IMR-90 (cell line): ENCODE measurements at regions not wholly inside any gene's neighbourhood (a gene's known extent, or its start where the extent isn't known, plus 50 kb on each side); places are given as distances from the start of the nearest gene placed in this dataset.

Experiments used
- ATAC-seq: fragments of 200-7000 bp; cut with Tn5 transposase; 2 replicates; pipeline ENCODE4 v1.9.1; 2020; ENCODE audit warnings: low read depth, mild to moderate bottlenecking, moderate library complexity
- BruUV-seq: library from RNA; stranded (reverse); fragments of 400-500 nt; replicated peaks from 2 replicates; lab custom pipeline; 2021; lab: Mats Ljungman, UMichigan
- CTCF ChIA-PET: fragments of 300-600 bp; formaldehyde crosslinking; extraction: SDS; loops from one replicate; lab custom pipeline; 2021; ENCODE audit warnings: antibody characterized with exemption; lab: Yijun Ruan, JAX
- POLR2A ChIA-PET: fragments of 300-600 bp; sonication (Branson Sonifier 250); formaldehyde crosslinking; loops from one replicate; lab custom pipeline; 2022; ENCODE audit warnings: antibody characterized with exemption; ENCODE audit not compliant: unreplicated experiment; lab: Charles Lee
- DNase-seq: peaks from one replicate; pipeline ENCODE4 v3.0.0; 2013
- H2AFZ ChIP-seq: replicated peaks from 2 replicates; pipeline ENCODE3; 2013; ENCODE audit warnings: low read length, mild to moderate bottlenecking; ENCODE audit not compliant: poor library complexity
- H2AK5ac ChIP-seq: 2 replicates; pipeline ENCODE4 v1.6.1; 2013; ENCODE audit warnings: low read depth, low read length, inconsistent platforms
- H2AK9ac ChIP-seq: replicated peaks from 2 replicates; pipeline ENCODE3; 2013; ENCODE audit warnings: mild to moderate bottlenecking, low read depth, low read length, moderate library complexity; ENCODE audit not compliant: poor library complexity
- H2BK120ac ChIP-seq: 2 replicates; pipeline ENCODE4 v1.6.1; 2013; ENCODE audit warnings: low read depth, low read length, inconsistent platforms
- H2BK15ac ChIP-seq: 3 replicates; pipeline ENCODE4 v1.6.1; 2013; ENCODE audit warnings: low read depth, low read length, inconsistent platforms
- H2BK20ac ChIP-seq: 2 replicates; pipeline ENCODE4 v1.6.1; 2013; ENCODE audit warnings: low read depth, mild to moderate bottlenecking, inconsistent platforms, low read length, moderate library complexity
- H2BK5ac ChIP-seq: 2 replicates; pipeline ENCODE4 v1.6.1; 2013; ENCODE audit warnings: mild to moderate bottlenecking, low read depth, low read length, inconsistent platforms; ENCODE audit not compliant: poor library complexity, severe bottlenecking
- H3K14ac ChIP-seq: replicated peaks from 2 replicates; pipeline ENCODE4 v1.6.1; 2013; ENCODE audit warnings: low read depth, low read length, inconsistent platforms
- H3K18ac ChIP-seq: 2 replicates; pipeline ENCODE4 v1.6.1; 2013; ENCODE audit warnings: low read depth, low read length, control low read depth
- H3K23ac ChIP-seq: 2 replicates; pipeline ENCODE4 v1.6.1; 2013; ENCODE audit warnings: low read depth, low read length, inconsistent platforms
- H3K27ac ChIP-seq: 2 replicates; pipeline ENCODE4 v1.5.1; 2013; ENCODE audit warnings: mild to moderate bottlenecking, control low read depth, low read length; ENCODE audit not compliant: insufficient read depth
- H3K27me3 ChIP-seq: 2 replicates; pipeline ENCODE4 v1.6.1; 2013; ENCODE audit warnings: low read length; ENCODE audit not compliant: control insufficient read depth, insufficient read depth
- H3K36me3 ChIP-seq: 2 replicates; pipeline ENCODE4 v1.6.1; 2013; ENCODE audit warnings: low read length, mixed read lengths; ENCODE audit not compliant: control insufficient read depth, insufficient read depth
- H3K4ac ChIP-seq: 2 replicates; pipeline ENCODE4 v1.6.1; 2013; ENCODE audit warnings: low read depth, low read length, inconsistent platforms
- H3K4me1 ChIP-seq: 2 replicates; pipeline ENCODE4 v1.6.1; 2013; ENCODE audit warnings: low read length, mixed read lengths; ENCODE audit not compliant: control insufficient read depth, insufficient read depth
- H3K4me2 ChIP-seq: 2 replicates; pipeline ENCODE4 v1.6.1; 2013; ENCODE audit warnings: low read depth, mild to moderate bottlenecking, control low read depth, low read length, moderate library complexity
- H3K4me3 ChIP-seq: 2 replicates; pipeline ENCODE4 v1.5.1; 2013; ENCODE audit warnings: low read depth, mild to moderate bottlenecking, control low read depth, low read length, moderate library complexity; ENCODE audit not compliant: insufficient read depth
- H3K56ac ChIP-seq: 2 replicates; pipeline ENCODE4 v1.6.1; 2013; ENCODE audit warnings: low read length, inconsistent platforms; ENCODE audit not compliant: insufficient read depth; ENCODE audit errors: extremely low read depth
- H3K79me1 ChIP-seq, 2 experiments: 2 replicates each; pipeline ENCODE4 v1.6.1; 2013; ENCODE audit warnings: low read length in 2 of 2, inconsistent platforms in 1 of 2, low read depth in 1 of 2
- H3K9ac ChIP-seq: 2 replicates; pipeline ENCODE4 v1.6.1; 2013; ENCODE audit warnings: low read depth, low read length, control low read depth
- H3K9me1 ChIP-seq: 2 replicates; pipeline ENCODE4 v1.6.1; 2013; ENCODE audit warnings: low read length, inconsistent platforms; ENCODE audit not compliant: insufficient read depth
- H3K9me3 ChIP-seq: 2 replicates; pipeline ENCODE4 v1.6.1; 2013; ENCODE audit warnings: low read length; ENCODE audit not compliant: control insufficient read depth, insufficient read depth
- H4K20me1 ChIP-seq: 2 replicates; pipeline ENCODE4 v1.6.1; 2013; ENCODE audit warnings: low read length, inconsistent platforms; ENCODE audit not compliant: insufficient read depth
- H4K5ac ChIP-seq: 2 replicates; pipeline ENCODE4 v1.6.1; 2013; ENCODE audit warnings: mild to moderate bottlenecking, low read depth, low read length, control low read depth
- H4K8ac ChIP-seq, 2 experiments: 2 replicates each; pipeline ENCODE4 v1.6.1; 2013; ENCODE audit warnings: low read depth in 2 of 2, low read length in 2 of 2, control low read depth in 1 of 2, inconsistent platforms in 1 of 2
- H4K91ac ChIP-seq: 2 replicates; pipeline ENCODE4 v1.6.1; 2013; ENCODE audit warnings: low read depth, low read length, inconsistent platforms; ENCODE audit not compliant: insufficient read depth
- CEBPB ChIP-seq: IDR thresholded peaks from 2 replicates; pipeline ENCODE4 v1.6.1; 2012; ENCODE audit warnings: low read depth, low read length, improper control_type of control experiment
- FOS ChIP-seq: fragments of 150-350 bp; IDR thresholded peaks from 2 replicates; pipeline ENCODE4 v1.6.1; 2016; ENCODE audit warnings: low read depth, low read length
- MAZ ChIP-seq: IDR thresholded peaks from 2 replicates; pipeline ENCODE4 v1.6.1; 2012; ENCODE audit warnings: low read depth, mild to moderate bottlenecking, low read length, improper control_type of control experiment, moderate library complexity, borderline replicate concordance
- POLR2A ChIP-seq: IDR thresholded peaks from 2 replicates; pipeline ENCODE4 v1.6.1; 2012; ENCODE audit warnings: mild to moderate bottlenecking, low read depth, low read length
- WGBS, 2 experiments: methylation state at CpG; one replicate each; pipeline versions ENCODE4 v1.1.5 to v1.1.7; 2013; ENCODE audit warnings: missing lambda C conversion rate in 2 of 2; ENCODE audit not compliant: insufficient read length in 1 of 2; ENCODE audit errors: extremely low coverage in 2 of 2; 5-methylcytosine and 5-hydroxymethylcytosine counted together
- dilution Hi-C: fragments of 300-500 bp; cut with HindIII; formaldehyde crosslinking; loops from one replicate; pipeline ENCODE4 v1.14.3; 2018; ENCODE audit warnings: low sequenced_read_pairs; ENCODE audit not compliant: unreplicated experiment
- in situ Hi-C: fragments of 300-500 bp; cut with MboI; formaldehyde crosslinking; loops from 3 replicates; pipeline ENCODE4 v1.14.3; 2019; ENCODE audit warnings: low sequenced_read_pairs, inconsistent platforms, mixed read lengths
- intact Hi-C: fragments of 100-400 bp; cut with micrococcal nuclease; formaldehyde crosslinking; loops from 2 replicates; pipeline ENCODE4 v1.10.0; 2022

GRCh38 chr2:224248944-224249371, 152.9 kb downstream of the FAM124B start:
- no peak overlapping the region for H2BK20ac ChIP-seq
- no peak overlapping the region for H3K4ac ChIP-seq
- dilution Hi-C loops, result no loop called here
- no peaks in the 10 kb centered on the region for H4K20me1 ChIP-seq
- H3K9ac ChIP-seq, result no peak overlapping the region
- H3K56ac ChIP-seq, result no peak overlapping the region
- in situ Hi-C loops, result no loop called here
- H4K5ac ChIP-seq, result no peak overlapping the region
- no CpG with 5 or more reads among the region's 1 CpG for WGBS, 2 experiments
- H3K14ac ChIP-seq, result no peak overlapping the region
- no TSS peak for BruUV-seq
- no peaks in the 10 kb centered on the region for H3K9me3 ChIP-seq
- ChIA-PET CTCF (no interaction called here), POLR2A (interaction anchor here (0.6 kb wide), 1 partner anchor 15 kb away, joined by 3 read pairs; no protein-coding TSS in a partner anchor)
- H2BK5ac ChIP-seq, result no peak overlapping the region
- H3K79me1 ChIP-seq, result no peaks in the 10 kb centered on the region
- no peaks in the 10 kb centered on the region for H3K4me1 ChIP-seq
- no peak overlapping the region for H2BK15ac ChIP-seq
- no peak overlapping the region for H4K91ac ChIP-seq
- intact Hi-C loops, result no loop called here
- H2AK5ac ChIP-seq, result no peak overlapping the region
- ATAC-seq, result peak; percentile 59
- DNase-seq, result peak; percentile 20
- no peak overlapping the region for H3K27ac ChIP-seq
- no peak overlapping the region for H3K4me3 ChIP-seq
- H2BK120ac ChIP-seq, result no peak overlapping the region
- H3K36me3 ChIP-seq, result no peaks in the 10 kb centered on the region
- H4K8ac ChIP-seq, result no peak overlapping the region
- H3K4me2 ChIP-seq, result no peak overlapping the region
- TF ChIP-seq CEBPB (no peak), POLR2A (no peak), FOS (peak; percentile 15; the same call in 1 of the 2 replicates), MAZ (no peak)
- H3K23ac ChIP-seq, result no peak overlapping the region
- H3K9me1 ChIP-seq, result no peaks in the 10 kb centered on the region
- peaks cover 6% of the 10 kb centered on the region; the same call in 1 of the 2 replicates for H3K27me3 ChIP-seq
- no peak overlapping the region for H3K18ac ChIP-seq
- H2AFZ ChIP-seq, result no peak overlapping the region
- H2AK9ac ChIP-seq, result no peak overlapping the region
